DND-41 (cell line): ENCODE measurements at regions not wholly inside any gene's neighbourhood (a gene's known extent, or its start where the extent isn't known, plus 50 kb on each side); places are given as distances from the start of the nearest gene placed in this dataset.
"Not testable (repeated sequence)": the region's sequence is repeated elsewhere in the genome, so short reads cannot be mapped to it uniquely, and the experiment has no call there.

ENCODE experiments used
- CTCF ChIP-seq: IDR thresholded peaks from 2 replicates; pipeline ENCODE4 v1.5.1; 2012; ENCODE audit warnings: borderline replicate concordance, low read length, moderate library complexity, mild to moderate bottlenecking; ENCODE audit not compliant: poor library complexity, severe bottlenecking; ENCODE audit errors: extremely low read depth
- EZH2 ChIP-seq: IDR thresholded peaks from 3 replicates; pipeline ENCODE4 v1.6.1; 2012; ENCODE audit warnings: borderline replicate concordance, low read depth, mild to moderate bottlenecking, moderate library complexity, low read length, inconsistent platforms; ENCODE audit not compliant: severe bottlenecking

- TF ChIP-seq CTCF, EZH2: not testable (repeated sequence)
Measured at GRCh38 chr16:29128732-29129457, 144.0 kb downstream of the LAT start.
